ENCODE measurements at regions not wholly inside any gene's neighbourhood (a gene's known extent, or its start where the extent isn't known, plus 50 kb on each side); places are given as distances from the start of the nearest gene placed in this dataset.

GRCh38 chr3:186421946-186422345, 59.9 kb upstream of the DGKG start:
- H3K27me3 ChIP-seq, result no peaks in the 10 kb centered on the region
- H3K4me1 ChIP-seq, result peaks cover 11 to 52% (median 46%) of the 10 kb centered on the region in 4 donors
- intact Hi-C loops (cut with DNase I), result no loop called here
- no peak overlapping the region for H3K4me3 ChIP-seq
- H3K27ac ChIP-seq (replicated peaks in 1 of 4), result no peak overlapping the region
- TF ChIP-seq POLR2A (IDR thresholded peaks at IDR 0.05; ENCODE audit: low read depth), result no peak
- no peak for TF ChIP-seq CTCF (IDR thresholded peaks at IDR 0.05)
- TF ChIP-seq EP300 (IDR thresholded peaks at IDR 0.05), result no peak
- no peak for TF ChIP-seq POLR2AphosphoS5 (IDR thresholded peaks at IDR 0.05)
- DNase-seq (ENCODE audit: extremely low spot score), result no peak
- no peaks in the 10 kb centered on the region for H3K36me3 ChIP-seq
- H3K9me3 ChIP-seq, result no peaks in the 10 kb centered on the region

- no peaks in the 10 kb centered on the region for H3K9me3 ChIP-seq
- TF ChIP-seq CTCF (IDR thresholded peaks at IDR 0.05) (no peak), POLR2AphosphoS5 (IDR thresholded peaks at IDR 0.05) (no peak), EP300 (IDR thresholded peaks at IDR 0.05) (no peak), POLR2A (IDR thresholded peaks at IDR 0.05; ENCODE audit: low read depth) (no peak)
- whole genome bisulfite sequencing, result 50% methylated on average over 6 of the region's 6 CpGs
- no peak for DNase-seq (ENCODE audit: extremely low spot score)
- intact Hi-C loops (cut with DNase I), result no loop called here
- no peak overlapping the region for H3K4me3 ChIP-seq
- H3K4me1 ChIP-seq, result peaks cover 7 to 43% (median 36%) of the 10 kb centered on the region in 4 donors
- no peaks in the 10 kb centered on the region for H3K27me3 ChIP-seq
- H3K27ac ChIP-seq (replicated peaks in 1 of 4), result peak overlapping the region in 2 of 4 donors; percentile 3 to 30
- no peaks in the 10 kb centered on the region for H3K36me3 ChIP-seq
Observed at GRCh38 chr3:186418671-186419145, 56.7 kb upstream of the DGKG start.

- WGBS, result 48% methylated on average over 2 of the region's 2 CpGs
- DNase-seq (ENCODE audit: extremely low spot score), result peak; percentile 62
Observed at GRCh38 chr3:186417791-186418190, 55.8 kb upstream of the DGKG start.

GRCh38 chr3:186414735-186415419, 52.8 kb upstream of the DGKG start:
- WGBS, result 29% methylated on average over 4 of the region's 4 CpGs

More at GRCh38 chr3:186417791-186418190, 55.8 kb upstream of the DGKG start:
- H3K36me3 ChIP-seq, result no peaks in the 10 kb centered on the region
- no peaks in the 10 kb centered on the region for H3K27me3 ChIP-seq
- no peak overlapping the region for H3K4me3 ChIP-seq
- peak overlapping the region in 3 of 4 donors; percentile 3 to 48 (median 30) for H3K27ac ChIP-seq (replicated peaks in 1 of 4)
- intact Hi-C loops (cut with DNase I), result no loop called here
- no peaks in the 10 kb centered on the region for H3K9me3 ChIP-seq
- H3K4me1 ChIP-seq, result peaks cover 15 to 50% (median 44%) of the 10 kb centered on the region in 4 donors
- TF ChIP-seq CTCF (IDR thresholded peaks at IDR 0.05) (no peak), POLR2A (IDR thresholded peaks at IDR 0.05; ENCODE audit: low read depth) (no peak), POLR2AphosphoS5 (IDR thresholded peaks at IDR 0.05) (peak in 1 of 2 donors; percentile 64)

GRCh38 chr3:186413615-186414415, 51.8 kb upstream of the DGKG start:
- peak; percentile 93 for DNase-seq (ENCODE audit: extremely low spot score)
- Histone ChIP-seq H3K27me3 (no peaks in the 10 kb centered on the region), H3K4me3 (peak overlapping the region; percentile 43 to 57 (median 46)), H3K4me1 (peaks cover 16 to 74% (median 60%) of the 10 kb centered on the region in 4 donors), H3K27ac (replicated peaks in 1 of 4) (peak overlapping the region; percentile 90 to 97 (median 92)), H3K9me3 (no peaks in the 10 kb centered on the region), H3K36me3 (no peaks in the 10 kb centered on the region)
- WGBS, result 7% methylated on average over 21 of the region's 22 CpGs
- TF ChIP-seq EP300 (IDR thresholded peaks at IDR 0.05), result peak; percentile 92
- TF ChIP-seq POLR2AphosphoS5 (IDR thresholded peaks at IDR 0.05), result peak; percentile 75 to 82
- no peak for TF ChIP-seq POLR2A (IDR thresholded peaks at IDR 0.05; ENCODE audit: low read depth)
- intact Hi-C loops (cut with DNase I), result loop anchor here (5.0 kb wide), 2 partner anchors 47 to 142 kb away; no protein-coding TSS in a partner anchor

More at GRCh38 chr3:186414735-186415419, 52.8 kb upstream of the DGKG start:
- Histone ChIP-seq H3K4me3 (peak overlapping the region; percentile 43 to 57 (median 46)), H3K36me3 (no peaks in the 10 kb centered on the region), H3K27me3 (no peaks in the 10 kb centered on the region), H3K4me1 (peaks cover 16 to 71% (median 59%) of the 10 kb centered on the region in 4 donors), H3K27ac (replicated peaks in 1 of 4) (peak overlapping the region; percentile 90 to 97 (median 92)), H3K9me3 (no peaks in the 10 kb centered on the region)
- intact Hi-C loops (cut with DNase I), result loop anchor here (5.0 kb wide), 2 partner anchors 48 to 143 kb away; no protein-coding TSS in a partner anchor
- TF ChIP-seq POLR2AphosphoS5 (IDR thresholded peaks at IDR 0.05), result peak; percentile 13 to 29
- TF ChIP-seq POLR2A (IDR thresholded peaks at IDR 0.05; ENCODE audit: low read depth), result no peak
- DNase-seq (ENCODE audit: extremely low spot score), result no peak
